Glomerular visceral epithelial cell (primary cell): ENCODE measurements at regions not wholly inside any gene's neighbourhood (a gene's known extent, or its start where the extent isn't known, plus 50 kb on each side); places are given as distances from the start of the nearest gene placed in this dataset.
A peak's percentile ranks its signal among the peaks of the same experiment; 100 is the strongest.
"Not testable (repeated sequence)": the region's sequence is repeated elsewhere in the genome, so short reads cannot be mapped to it uniquely, and the experiment has no call there.

ENCODE experiments used
- DNase-seq: peaks from one replicate; pipeline ENCODE4 v3.0.0-alpha.2; 2016; ENCODE audit errors: extremely low spot score

GRCh38 chrX:124426288-124427169, 80.2 kb downstream of the SH2D1A start:
- no peak for DNase-seq

GRCh38 chrX:124433186-124433585, 86.8 kb downstream of the SH2D1A start:
- DNase-seq, result peak; percentile 1

- DNase-seq, result no peak
These were observed 89.3 kb downstream of the SH2D1A start for GRCh38 chrX:124435616-124436015.

- DNase-seq, result no peak
These were observed 94.3 kb downstream of the SH2D1A start for GRCh38 chrX:124440695-124441094.

- no peak for DNase-seq
These were observed 95.7 kb downstream of the SH2D1A start for GRCh38 chrX:124441971-124442590.

- no peak for DNase-seq
These were observed 109.6 kb downstream of the SH2D1A start for GRCh38 chrX:124455966-124456365.

- not testable (repeated sequence) for DNase-seq
These were observed 113.5 kb downstream of the SH2D1A start for GRCh38 chrX:124459851-124460250.

- DNase-seq, result no peak
These were observed 116.6 kb downstream of the SH2D1A start for GRCh38 chrX:124462931-124463330.

GRCh38 chrX:124467202-124467601, 120.8 kb downstream of the SH2D1A start:
- DNase-seq, result no peak

GRCh38 chrX:124475358-124475757, 129.0 kb downstream of the SH2D1A start:
- DNase-seq, result no peak

- DNase-seq, result no peak
These were observed 130.2 kb downstream of the SH2D1A start for GRCh38 chrX:124476562-124476961.

- no peak for DNase-seq
These were observed 131.7 kb downstream of the SH2D1A start for GRCh38 chrX:124478046-124478445.

- DNase-seq, result no peak
These were observed 142.2 kb downstream of the SH2D1A start for GRCh38 chrX:124488412-124489161.

- DNase-seq, result no peak
These were observed 147.6 kb downstream of the SH2D1A start for GRCh38 chrX:124493984-124494383.

GRCh38 chrX:124497386-124497785, 151.0 kb downstream of the SH2D1A start:
- DNase-seq, result no peak

- DNase-seq, result no peak
These were observed 155.2 kb downstream of the SH2D1A start for GRCh38 chrX:124501586-124501985.

GRCh38 chrX:124502166-124502565, 155.8 kb downstream of the SH2D1A start:
- no peak for DNase-seq

- no peak for DNase-seq
These were observed 156.2 kb downstream of the SH2D1A start for GRCh38 chrX:124502599-124502998.

- no peak for DNase-seq
These were observed 158.0 kb downstream of the SH2D1A start for GRCh38 chrX:124504111-124504983.

GRCh38 chrX:124506066-124506465, 159.7 kb downstream of the SH2D1A start:
- DNase-seq, result no peak

- DNase-seq, result peak; percentile 2
These were observed 160.9 kb downstream of the SH2D1A start for GRCh38 chrX:124507246-124507645.
